Skin epidermis (tissue), 12 donors: ENCODE measurements at regions not wholly inside any gene's neighbourhood (a gene's known extent, or its start where the extent isn't known, plus 50 kb on each side); places are given as distances from the start of the nearest gene placed in this dataset.

Experiments
- H3K27ac ChIP-seq, 21 experiments: fragments of 200-600 bp; sonication (generic) in 11 of 21; one replicate each; pipeline ENCODE4 v1.5.0; 2020; ENCODE audit warnings: mild to moderate bottlenecking in 3 of 21, inconsistent platforms in 2 of 21, moderate library complexity in 2 of 21
- H3K4me3 ChIP-seq, 7 experiments: fragments of 200-600 bp; sonication (generic) in 2 of 7; one replicate each; pipeline ENCODE4 v1.5.0; 2020; ENCODE audit warnings: inconsistent platforms in 2 of 7, mild to moderate bottlenecking in 2 of 7, moderate library complexity in 1 of 7

DNA sequence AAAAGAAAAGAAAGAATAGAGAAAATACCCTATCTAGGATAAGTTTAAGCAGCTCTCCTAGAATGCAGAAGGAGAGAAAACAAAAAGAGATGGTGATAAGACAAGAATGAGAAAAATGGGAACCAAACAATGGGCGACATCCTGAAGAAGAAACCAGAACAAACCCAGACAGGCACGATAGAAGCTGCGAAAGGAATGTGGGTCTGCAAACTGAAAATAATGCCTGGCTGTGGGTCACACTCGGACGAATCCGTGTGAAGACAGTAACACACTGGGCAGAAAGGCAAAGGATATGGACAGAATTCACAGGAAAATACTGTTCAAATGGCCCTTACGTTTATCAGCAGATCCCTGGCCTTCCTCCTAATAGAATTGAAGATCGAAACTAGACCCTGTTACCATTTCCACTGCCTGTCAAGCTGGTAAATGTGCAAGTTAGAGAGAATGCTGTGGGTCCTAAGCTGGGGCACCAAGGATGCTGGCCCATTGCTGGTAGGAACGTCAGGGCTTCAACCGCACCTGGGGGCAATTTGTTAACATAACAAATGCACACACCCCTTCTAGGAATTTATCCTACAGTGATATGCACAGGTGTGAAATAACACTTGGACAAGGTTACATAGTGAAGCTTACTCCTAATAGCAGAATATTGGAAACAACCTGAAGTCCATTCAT lies 117.5 kb upstream of the RFLNA start:
- Histone ChIP-seq H3K27ac (no peak overlapping the region), H3K4me3 (no peak overlapping the region)

DNA sequence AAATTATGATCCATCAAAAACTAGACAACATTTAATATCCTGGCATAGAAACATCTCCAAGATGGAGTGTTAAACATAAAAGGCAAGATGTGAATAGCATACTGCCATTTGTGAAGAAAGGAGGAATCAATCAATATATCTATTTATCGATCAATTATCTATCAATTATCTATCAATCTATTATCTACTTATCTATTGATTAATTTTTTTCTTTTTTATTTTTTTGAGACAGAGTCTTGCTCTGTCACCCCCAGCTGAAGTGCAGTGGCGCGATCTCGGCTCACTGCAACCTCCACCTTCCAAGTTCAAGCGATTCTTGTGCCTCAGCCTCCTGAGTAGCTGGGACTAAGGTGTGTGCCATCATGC lies 117.0 kb upstream of the RFLNA start:
- Histone ChIP-seq H3K27ac (no peak overlapping the region), H3K4me3 (no peak overlapping the region)

DNA sequence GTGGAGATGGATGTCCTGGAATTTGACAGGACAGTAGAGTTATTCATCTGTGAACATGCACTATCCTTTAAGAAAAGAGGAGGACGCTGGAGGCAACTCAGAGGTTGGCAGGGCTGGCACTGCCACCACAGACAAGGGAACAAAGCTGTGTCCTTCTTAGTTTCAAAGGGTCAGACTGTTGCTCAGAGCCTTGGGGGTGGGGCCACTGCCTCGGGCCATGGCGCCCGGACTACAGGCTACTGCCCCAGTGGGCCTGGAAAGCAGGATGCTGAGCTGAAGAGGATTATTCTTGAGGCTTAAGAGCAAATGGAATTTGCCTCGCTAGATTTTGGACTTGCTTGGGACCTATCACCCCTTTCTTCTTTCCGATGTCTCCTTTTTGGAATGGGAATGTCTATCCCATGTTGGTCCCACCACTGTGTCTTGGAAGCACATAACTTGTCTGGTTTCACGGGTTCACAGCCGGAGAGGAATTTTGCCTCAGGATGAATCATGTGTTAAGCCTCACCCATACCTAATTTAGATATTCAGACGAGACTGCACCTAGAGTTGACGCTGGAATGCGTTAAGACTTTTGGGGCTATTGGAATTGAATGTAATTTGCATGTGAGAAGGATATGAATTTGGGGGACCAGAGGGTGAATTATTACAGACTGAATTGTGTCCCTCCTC lies 114.8 kb upstream of the RFLNA start:
- Histone ChIP-seq H3K27ac (no peak overlapping the region), H3K4me3 (no peak overlapping the region)

DNA sequence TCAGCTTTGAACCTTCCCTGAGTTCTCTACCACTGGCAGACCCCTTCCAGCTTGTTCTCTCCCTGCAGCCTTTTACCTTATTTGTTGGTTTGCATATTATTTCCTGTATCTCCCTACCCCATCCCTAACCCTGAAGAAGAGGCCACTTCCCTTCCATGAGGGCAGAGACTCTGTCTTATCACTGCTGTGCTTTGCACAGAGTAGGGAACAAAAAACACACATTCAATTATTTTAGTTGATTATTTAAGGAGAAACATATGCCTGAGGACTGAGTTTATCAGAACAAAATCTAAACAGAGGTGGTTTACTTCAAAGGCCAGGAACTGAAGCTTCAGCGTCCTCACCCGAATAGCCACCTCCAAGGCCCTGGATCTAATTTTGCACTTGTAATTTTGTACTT lies 111.7 kb upstream of the RFLNA start:
- Histone ChIP-seq H3K27ac (no peak overlapping the region), H3K4me3 (no peak overlapping the region)

DNA sequence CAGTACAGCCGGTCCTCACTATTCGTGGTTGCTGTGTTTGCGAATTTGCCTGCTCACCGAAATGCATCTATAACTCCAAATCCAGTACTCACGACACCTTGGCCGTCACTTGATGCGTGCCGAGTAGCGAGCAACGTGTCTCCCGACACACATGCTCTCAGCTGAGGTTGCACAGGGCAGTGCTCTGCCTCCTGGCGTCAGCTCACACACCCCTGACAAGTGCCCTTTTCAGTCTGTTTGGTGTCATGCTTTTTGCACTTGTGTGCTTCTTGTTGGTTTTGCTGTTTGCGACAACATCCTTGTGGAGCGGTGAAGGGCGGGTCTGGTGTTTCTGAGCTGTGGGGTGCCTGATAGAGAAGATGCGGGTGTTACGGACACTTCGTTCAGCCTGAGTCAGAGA lies 110.4 kb upstream of the RFLNA start:
- Histone ChIP-seq H3K4me3 (no peak overlapping the region), H3K27ac (no peak overlapping the region)

DNA sequence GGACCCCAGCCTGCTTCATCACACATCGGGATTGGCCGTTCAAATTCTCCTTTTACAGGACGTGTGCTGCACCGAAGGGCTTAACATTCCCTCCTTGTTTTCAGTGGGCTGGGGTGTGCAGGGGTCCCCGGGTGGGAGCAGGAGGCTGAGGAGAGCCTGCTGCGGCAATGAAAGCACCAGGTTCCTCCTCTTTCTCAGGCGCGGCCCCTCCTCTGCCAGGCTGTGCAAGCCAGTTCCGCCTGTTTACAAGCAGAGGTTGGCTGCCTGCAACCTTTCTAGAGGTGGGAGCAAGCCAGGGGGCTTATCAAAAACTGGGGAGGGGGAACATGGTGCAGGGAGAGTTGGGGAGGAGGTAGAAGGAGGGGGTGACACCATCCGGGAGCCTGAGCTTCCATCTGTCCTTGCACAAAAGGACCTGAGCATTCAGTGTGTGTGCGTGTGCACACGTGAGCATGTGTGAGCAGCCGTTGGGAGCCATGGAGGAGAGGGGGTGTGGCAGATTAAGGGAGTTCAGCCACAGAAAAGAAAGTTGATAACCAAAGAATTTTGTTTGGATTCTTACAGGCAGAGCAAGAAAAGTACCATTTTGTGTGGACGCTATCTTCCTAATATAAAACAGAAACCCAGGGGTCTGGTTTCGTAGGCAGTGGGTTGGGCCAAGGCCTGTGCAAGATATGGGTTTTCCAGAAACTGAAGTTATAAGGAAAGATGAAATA lies 108.8 kb upstream of the RFLNA start:
- Histone ChIP-seq H3K4me3 (no peak overlapping the region), H3K27ac (no peak overlapping the region)

DNA sequence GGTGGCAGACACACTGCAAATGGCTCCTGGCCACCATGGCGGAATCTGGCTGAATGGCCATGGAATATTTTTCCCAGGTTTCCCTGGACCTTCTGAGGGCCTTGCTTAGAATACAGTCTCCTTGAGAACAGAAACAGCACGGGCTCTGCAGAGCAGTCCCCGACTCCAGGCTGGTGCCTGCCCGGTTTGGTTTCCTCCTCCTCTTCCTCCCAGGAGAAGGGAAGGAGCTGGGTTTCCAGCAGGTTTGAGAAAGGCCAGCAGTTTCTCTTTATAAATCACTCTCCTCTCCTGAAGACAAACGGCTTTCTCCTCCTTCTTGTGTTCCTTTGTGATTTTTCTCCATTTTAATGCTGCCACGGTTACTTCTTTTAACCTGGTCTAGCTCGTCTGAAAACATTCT lies 106.8 kb upstream of the RFLNA start:
- no peak overlapping the region for H3K4me3 ChIP-seq
- H3K27ac ChIP-seq = no peak overlapping the region

DNA sequence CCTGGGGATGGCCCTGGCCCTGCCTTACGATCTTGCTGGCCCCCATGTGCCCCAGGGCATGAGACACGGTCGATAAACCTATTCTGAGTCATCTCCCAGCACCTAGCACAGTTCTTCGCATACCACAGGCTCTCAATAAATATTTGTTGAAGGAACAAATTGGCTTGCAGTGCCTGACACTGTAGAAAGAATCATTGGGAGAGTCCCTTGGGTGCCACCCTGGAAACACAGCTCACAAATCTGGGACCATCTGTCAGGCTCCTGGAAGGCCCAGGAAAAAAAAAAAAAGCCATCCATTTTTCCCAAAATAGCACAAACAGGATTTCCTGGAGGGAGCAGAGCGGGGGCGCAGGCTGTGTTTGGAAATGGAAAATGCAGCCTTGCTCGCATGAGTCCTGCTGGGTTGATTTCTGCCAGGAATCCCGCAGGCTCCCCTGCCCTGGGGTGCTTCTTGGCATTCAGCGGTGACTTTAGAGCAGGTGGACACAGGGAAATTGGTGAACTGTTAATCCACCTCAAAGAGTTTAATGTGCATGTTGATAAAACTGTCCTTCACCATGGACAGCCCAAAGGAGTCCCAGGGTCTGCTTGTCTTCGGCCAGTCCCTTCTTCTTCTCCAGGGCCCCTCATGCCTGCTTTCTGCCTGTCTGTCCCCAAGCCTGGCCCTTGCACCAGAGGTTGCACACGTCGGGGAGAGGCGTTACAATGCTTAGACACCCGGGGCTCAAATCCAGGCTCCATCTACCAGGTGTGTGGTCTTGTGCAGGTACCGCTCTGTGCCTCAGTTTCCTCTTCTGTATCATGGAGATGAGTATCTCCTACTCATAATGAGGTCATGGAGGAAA lies 106.1 kb upstream of the RFLNA start:
- Histone ChIP-seq H3K4me3 (no peak overlapping the region), H3K27ac (no peak overlapping the region)

DNA sequence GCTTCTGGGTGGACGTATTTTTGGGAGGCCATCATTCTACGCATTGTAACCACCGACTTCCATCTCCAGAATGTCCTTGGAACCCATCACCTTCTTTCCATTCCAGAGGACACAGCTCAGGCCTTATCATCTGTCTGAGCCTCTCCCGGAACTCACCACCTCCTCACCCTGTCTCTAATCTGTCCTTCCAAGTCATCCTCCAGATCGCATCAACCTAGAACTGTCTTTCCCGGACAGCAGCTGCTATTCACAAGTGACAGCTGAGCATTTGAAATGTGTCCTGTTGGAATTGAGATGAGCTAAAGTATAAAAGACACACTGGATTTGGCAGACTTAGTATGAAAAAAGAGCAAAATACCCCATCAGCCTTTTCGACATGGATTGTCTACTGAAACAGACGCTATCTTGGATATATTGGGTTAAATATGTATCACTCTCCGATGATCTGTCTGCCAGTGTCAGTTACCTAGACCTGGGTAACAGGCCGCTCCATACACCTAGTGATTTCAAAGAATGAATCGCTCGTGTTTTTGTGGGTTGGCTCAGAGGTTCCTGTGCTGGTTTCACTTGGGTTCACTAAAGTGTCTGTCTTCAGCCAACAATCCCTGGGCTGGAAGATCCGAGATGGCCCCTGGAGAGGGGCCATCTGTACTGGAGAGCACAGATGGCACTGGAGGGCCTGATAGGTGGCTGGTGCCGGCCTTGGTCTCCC lies 104.4 kb upstream of the RFLNA start:
- H3K4me3 ChIP-seq = no peak overlapping the region
- no peak overlapping the region for H3K27ac ChIP-seq

DNA sequence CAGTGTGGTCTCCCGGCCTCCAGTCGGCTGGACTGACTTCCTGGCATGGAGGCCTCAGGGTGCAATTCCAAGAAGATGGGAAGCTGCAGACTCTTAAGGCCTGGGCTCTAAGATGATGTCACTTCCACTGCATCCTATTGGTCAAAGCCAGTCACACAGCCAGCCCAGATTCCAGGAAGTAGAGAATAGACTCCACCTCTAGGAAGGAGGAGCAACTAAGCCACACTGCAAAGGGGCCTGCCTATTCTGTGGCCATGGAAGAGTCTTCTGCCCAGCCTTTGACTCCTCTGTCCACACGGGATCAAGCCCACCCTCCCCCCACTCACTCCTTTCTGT lies 103.9 kb upstream of the RFLNA start:
- H3K4me3 ChIP-seq = no peak overlapping the region
- H3K27ac ChIP-seq = no peak overlapping the region

DNA sequence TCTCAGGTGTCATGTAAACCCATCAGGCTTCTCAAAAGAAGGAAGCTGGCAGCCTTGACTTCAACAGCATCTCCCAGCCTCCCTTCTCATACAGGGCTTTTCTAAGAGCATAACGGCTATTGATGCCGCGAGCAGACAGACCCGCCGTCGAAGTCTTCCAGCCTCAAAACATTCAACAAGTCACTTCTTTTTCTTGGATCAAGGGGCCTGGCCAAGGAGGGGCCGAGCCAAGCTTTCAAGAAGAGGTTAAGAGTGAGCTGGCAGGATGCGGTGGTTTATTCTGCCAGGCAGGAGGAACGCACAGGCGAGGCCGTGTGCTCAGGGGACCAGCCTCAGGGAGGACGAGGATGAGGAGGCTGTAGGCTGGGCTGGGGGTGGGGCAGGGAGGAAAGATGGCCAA lies 102.9 kb upstream of the RFLNA start:
- Histone ChIP-seq H3K4me3 (no peak overlapping the region), H3K27ac (no peak overlapping the region)

DNA sequence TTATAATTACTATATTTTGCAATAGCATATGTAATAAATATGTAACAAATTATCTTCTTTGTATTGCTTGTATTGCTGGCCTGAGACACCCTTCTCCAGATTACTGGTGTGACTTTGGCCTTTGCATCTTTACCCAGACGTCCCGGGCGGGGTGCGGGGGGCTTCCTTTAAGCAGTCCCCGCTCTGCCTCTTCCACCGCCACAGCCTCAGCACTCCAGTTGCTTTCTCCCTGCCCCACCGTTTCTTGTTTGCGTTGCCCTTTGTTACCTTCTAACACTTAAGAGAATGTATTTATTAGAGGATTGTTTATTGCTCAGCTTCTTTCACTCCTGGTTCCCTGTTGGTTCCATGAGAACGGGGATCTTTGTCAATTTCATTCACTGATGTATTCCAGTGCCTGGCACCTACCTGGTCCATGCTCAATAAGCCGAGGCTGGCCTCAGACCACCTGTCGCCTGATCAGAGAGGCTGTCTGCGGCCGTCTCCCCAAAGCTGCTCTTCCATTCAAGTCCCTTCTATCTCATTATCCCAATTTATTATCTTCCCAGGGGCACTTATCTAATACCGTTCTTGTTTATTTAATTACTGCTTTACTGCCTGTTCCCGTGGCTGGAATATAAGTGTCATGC lies 100.5 kb upstream of the RFLNA start:
- no peak overlapping the region for H3K27ac ChIP-seq
- H3K4me3 ChIP-seq = no peak overlapping the region

DNA sequence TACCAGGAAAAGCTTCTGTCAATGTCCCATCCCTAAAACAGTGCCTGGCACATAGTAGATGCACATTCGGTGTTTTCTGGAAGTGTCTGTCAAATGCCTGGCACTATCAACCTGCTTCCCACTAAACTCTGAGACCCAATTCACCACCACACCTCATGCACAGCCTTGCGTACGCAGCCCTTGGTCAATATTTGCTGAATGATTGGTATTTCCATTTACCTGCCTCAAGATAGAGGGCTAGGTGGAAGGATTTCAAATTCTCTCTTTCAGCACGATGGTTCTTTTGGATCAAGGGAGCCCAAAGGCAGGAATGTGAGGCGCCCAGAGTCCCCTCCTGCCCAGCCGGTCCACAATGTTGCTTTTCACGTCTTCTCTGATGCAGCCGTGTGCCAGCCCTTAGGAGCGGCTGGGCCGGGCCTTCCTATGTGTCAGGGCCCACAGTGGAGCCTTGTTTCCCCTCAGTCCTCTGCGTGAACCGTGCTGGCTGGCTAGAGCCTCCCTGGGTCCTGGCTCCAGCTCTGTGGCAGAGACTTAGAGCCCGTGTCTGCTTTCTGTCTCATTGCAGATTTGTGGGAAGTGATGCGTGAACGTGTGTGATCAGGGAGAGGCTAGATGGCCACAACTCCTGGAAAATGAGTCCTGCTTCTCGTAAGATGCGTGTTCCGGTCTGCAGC lies 99.9 kb upstream of the RFLNA start:
- H3K4me3 ChIP-seq = no peak overlapping the region
- H3K27ac ChIP-seq = no peak overlapping the region

DNA sequence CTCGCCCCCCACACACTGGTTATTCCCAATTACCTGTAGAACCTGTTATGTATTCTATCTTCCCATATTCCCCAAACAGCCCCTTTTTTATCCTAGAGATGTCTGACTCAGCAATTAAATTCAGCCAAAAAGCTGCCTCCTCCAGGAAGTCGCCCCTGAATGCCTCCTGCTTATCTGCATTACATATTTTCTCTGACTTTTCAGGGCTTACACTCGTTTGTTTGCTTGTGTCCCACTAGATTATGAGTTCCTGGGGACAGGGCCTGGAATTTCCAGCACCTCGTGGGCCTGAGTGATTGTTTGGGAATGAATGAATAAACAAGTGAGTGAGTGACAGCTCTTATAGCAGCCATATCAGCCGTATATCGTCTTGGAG lies 99.3 kb upstream of the RFLNA start:
- H3K4me3 ChIP-seq = no peak overlapping the region
- no peak overlapping the region for H3K27ac ChIP-seq

DNA sequence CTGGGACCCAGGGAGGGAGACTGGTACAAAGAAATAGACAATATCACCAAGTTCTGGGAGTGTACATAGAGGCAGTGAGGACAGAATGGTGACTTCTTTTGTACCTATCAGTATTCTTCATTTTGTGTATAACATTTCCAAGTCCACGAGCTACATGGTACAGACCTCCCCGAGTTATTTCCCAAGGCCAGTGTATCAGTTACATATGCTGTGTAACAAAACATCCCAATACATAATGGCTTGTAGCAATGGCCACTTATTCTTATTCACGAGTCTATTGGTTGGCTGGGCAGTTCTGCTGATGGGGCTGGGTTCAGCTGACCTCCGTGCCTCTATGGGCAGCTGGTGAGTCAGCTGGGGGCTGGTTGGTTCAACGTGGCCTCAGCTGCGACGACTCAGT lies 98.7 kb upstream of the RFLNA start:
- H3K27ac ChIP-seq = no peak overlapping the region
- no peak overlapping the region for H3K4me3 ChIP-seq

DNA sequence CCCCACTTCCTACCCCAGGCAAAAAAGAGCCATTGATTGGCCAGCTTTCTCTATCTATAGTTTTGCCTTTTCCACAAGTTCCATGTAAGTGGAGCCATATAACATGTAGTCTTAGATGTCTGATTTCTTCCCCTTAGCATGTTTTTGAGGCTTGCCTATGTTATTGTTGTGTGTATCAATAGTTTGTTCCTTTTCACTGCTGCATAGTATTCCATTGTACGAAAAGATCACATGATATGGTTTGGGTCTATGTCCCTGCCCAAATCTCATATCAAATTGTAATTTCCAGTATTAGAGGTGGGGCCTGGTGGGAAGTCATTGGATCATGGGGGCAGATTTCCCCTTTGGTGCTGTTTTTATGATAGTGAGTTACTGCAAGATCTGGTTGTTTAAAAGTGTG lies 93.6 kb upstream of the RFLNA start:
- Histone ChIP-seq H3K27ac (no peak overlapping the region), H3K4me3 (no peak overlapping the region)

DNA sequence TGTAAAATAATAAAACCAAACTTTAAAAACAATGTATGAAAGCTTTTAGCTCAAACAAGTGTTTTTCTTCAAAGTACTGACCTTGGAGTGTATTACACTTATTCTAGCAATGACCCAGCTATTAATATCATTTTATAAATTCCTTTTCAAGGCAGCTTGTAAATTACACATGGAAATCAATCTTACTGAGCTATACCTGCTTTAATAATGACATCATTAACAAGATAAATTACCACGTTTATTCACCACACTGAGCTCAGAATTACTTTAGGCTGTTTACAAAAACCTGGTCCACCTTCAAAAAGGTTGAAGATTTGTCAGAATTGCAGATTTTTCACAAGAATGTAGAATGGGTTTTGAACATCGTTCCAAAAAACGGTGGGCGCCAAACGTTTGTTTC lies 91.7 kb upstream of the RFLNA start:
- Histone ChIP-seq H3K4me3 (no peak overlapping the region), H3K27ac (no peak overlapping the region)

DNA sequence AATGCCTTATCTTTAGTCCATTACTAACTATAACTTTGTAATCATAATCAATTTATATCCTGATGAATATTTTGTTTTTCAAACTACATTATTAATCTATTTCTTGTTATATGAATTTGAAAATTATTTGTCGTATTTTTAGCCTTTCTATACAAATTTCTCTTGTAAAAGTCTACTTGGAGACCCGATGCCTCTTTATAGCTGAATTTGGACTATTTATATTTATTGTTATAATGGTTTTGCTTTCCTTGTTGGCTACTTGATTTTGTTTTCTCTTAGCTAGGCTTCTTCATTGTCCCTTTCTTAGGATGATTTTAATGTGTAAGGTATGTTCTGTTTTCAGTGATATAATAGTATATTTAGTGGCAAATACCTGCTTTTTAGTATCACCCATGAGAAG lies 89.5 kb upstream of the RFLNA start:
- H3K4me3 ChIP-seq = no peak overlapping the region
- no peak overlapping the region for H3K27ac ChIP-seq

DNA sequence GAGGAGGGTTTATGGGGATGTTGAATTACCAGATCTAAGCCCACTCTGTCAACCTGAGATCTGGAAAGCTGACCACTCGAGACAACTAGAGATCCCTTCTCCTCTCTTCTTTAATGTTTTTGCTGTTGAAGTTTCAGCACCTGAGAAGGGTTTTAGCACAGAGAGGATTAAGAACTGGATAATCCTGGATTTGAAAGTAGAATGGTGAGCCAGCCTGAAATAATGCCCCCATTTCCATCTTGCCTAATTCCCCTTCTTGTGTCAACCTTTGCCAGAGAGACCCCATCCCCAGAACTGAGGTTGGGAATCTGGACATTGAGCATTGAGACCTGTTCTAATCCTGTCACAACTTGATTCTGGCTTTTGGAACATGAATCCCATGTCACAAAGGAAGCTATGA lies 87.8 kb upstream of the RFLNA start:
- Histone ChIP-seq H3K4me3 (no peak overlapping the region), H3K27ac (no peak overlapping the region)
